HG03108 (cell line): ENCODE measurements at regions not wholly inside any gene's neighbourhood (a gene's known extent, or its start where the extent isn't known, plus 50 kb on each side); places are given as distances from the start of the nearest gene placed in this dataset.

Source experiments
- ATAC-seq: cut with Tn5 transposase; IDR thresholded peaks from one replicate; pipeline ENCODE4 v1.9.1; 2021; ENCODE audit warnings: moderate library complexity; ENCODE audit not compliant: unreplicated experiment

DNA sequence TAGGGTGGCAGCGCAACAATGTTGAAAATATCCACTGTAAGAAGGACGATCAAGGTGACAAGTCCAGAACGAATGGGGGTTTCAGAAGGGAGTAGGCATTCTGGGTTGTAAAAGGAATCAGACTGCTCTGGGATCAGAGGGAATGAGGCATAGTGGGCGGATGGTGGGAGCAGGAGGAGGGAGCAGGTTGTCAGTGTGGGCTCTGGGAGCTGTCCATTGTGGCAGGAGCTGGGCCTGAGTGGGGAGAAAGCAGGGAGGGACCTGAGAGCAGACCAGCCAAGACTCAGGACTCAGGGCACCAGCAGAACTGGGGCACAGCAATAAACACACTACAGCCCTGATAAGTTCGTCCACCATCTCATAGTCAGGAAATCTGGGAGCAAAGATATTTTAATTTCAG, 292.6 kb upstream of the MKI67 start:
- ATAC-seq: no peak

DNA sequence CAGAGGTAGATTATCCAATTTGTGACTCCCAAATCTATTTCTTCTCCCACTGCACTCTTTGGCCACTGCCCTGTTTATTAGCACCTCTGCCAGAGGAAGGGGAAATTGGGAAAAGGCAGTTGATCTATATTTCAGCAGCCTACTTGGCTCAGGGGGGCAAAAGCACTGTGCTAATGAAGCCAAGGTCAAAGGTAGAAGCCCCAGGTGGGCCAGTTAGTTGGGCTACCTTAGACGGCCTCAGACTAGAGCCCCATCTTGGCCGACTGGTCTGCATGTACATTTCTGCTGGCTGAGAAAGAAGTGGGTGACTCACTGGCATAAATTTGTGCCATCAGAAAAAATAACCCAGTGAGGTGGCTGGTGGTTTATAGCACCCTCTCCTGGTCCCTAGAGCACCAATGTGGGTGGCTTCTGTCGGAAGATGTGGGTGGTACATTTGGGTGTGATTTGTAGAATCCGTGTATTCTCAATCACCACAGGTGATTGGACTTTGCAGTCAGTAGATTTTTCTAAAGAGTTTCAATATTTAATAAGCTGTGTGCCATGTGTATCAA, 293.3 kb upstream of the MKI67 start:
- no peak for ATAC-seq

DNA sequence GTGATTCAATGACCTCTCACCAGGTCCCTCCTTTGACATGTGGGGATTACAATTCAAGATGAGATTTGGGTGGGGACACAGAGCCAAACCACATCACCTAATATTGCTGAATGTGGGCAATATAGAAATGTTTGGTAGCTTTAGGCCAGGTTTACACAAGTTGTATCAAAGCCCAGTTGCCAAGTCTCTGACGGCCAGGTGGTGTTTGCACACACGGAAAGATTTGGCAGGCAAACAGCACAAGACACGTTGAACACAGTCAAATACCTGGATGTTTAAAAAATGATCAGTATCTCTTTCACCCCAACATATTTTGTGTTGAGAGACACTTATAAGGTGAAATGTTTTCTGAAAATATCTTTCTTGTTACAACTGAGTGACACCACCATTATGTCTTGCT, 294.4 kb upstream of the MKI67 start:
- ATAC-seq: no peak

DNA sequence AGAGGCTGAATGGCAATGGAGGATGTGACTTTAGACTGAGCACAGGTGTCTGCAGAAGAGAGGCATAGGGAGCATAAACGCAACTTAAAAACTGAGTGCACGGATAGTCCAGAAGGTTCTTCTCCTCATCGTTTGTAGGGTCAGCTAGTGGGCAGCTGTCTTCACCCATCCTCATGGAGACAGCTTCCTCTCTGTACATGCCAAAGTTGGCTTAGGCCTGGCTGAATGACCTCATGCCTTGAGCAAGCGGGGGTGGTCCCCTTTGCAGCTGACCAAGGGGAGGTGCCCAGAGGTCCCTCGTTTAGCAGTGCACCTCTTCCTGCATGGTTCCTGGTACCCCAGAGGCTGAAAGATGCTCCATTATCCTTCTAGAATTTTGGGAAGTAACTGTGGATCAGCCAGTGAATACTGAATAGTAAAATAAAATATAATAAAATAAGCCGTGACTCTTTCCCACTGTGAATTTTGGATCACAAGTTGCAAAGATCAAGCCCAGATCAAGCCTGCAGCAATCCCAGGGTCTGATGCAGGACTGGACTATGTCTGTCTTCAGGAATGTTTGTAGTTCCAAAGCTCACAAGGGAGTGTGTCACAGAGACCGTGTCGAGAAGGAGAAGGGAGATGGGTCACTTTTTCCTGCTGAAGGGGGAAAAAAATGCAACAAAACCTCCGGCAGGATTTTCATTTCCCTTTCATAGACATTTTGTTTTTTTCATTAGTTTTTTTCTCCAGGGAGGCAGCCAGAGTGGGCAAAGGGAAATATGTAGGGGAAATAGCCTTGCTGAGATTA, 295.3 kb upstream of the MKI67 start:
- no peak for ATAC-seq

DNA sequence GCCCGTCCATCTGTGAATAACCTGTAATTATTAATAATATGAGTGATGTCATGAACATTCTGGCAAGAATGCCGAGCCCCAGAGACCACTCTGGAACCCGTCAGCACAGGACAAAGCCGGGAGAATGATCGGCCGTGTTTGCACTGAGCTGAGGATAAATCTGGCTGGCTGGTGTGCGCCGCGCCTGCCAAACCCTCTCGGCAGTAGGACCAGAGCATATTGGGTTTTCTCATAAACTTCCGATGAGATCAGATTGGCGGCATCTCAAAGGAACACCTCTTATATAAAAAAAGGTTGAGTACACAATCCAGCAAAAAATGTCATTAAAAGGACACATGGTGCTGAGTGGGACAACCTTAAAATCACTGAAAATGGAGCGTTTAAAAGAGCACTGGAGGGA, 296.0 kb upstream of the MKI67 start:
- no peak for ATAC-seq

DNA sequence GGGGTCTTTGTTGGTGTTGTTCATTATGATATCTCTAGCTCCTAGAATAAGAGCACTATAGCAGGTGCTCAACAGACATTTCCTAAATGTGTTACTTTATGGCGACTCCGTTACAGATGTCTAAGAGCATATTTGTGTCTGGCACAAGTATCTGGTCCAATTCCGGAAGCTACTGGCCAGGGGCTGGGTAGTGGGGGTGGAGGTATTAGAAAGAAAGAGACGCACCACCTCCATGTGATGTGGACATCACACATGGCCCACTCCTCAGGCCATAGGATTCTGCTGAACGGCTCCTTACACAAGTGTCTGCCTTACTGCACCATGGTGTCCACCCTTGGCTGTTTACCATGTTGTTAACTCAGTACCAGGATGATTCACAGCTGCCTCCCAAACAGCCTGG, 296.8 kb upstream of the MKI67 start:
- ATAC-seq: no peak

DNA sequence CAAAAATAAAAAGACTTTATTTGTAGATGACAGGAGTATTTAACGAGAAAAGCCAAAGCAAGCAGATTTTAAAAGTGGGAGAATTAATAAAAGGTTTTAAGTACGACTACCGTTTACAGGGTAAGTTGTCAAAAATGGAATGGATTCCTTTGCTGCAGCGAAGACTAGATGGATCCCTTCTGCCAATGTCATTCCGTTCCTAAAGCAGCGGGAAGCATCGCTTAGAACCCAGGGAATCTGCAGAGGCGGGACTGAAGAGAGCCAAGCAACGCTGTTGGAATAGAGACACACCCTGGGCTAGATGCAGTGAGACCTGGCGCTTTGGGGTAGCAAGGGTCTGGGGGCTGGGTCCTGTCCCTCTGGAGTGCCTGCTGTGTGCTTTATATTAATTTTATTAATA, 303.1 kb upstream of the MKI67 start:
- no peak for ATAC-seq

DNA sequence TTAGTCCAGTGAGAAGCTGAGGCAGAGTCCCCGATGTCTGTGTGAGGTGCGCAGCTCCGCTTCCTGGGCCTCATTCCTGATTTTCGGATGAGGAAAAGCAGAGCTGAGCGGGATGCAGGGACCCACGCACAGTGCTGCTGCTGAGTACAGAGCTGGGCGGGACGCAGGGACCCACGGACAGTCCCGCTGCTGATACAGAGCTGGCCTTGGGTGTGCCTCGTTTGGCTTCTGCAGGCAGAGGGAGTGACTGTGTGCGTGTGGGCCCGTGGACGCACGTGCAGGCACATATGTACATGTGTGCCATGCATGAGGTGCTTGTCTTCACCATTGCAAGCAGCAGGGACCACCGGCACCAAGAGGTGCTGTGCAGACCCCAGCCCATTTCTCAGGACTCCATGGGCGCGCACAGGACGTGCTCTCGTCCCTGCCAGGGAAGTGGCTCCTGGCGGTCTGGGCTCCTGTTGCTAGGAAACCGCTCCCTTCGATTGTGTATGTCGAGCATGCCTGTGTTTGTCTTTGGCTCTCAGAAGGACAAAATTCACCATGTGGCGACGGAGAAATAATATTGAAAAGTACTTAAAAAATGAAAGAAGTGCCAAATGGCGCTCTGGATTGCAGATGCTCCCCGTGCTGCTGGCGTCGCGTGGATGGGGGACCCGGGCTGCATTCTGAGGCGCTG, 303.8 kb upstream of the MKI67 start:
- no peak for ATAC-seq

DNA sequence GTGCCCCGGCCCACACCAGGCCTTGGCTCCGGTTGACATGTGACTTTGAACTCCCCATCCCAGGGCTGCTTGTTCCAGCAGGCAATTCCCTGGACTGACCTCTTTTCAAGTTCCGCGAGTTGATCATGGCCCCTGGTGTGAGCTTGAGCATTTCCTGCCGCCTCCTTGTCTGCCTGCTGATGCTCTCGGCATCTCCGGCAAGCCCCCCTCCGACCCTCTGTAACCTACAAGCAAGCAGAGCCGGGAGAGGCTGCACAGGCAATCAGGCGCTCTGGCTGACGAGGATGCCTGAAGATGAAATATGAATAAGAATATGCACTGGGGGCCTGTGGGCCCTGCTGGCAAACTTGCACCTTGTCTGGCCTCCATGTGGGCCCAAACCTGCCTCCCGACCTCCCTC, 304.9 kb upstream of the MKI67 start:
- no peak for ATAC-seq

DNA sequence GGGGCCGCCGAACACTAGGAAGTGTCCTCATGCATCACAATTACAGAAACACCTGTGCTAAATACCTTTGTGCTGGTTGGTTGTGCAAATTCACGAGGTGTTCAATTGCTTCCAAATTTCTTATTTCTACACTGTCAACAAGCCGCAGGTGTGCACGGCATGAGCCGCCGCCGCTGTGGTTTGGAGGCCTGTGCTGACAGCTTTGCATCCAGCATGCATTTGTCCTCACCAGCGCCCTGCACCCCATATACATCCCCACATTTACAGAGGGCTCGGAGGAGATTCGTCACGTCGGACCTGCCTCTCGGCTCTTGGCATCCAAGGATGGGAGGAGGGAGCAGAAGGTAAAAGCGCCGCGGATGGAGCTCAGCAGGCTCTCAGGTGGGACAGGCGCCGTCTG, 305.3 kb upstream of the MKI67 start:
- ATAC-seq: no peak

DNA sequence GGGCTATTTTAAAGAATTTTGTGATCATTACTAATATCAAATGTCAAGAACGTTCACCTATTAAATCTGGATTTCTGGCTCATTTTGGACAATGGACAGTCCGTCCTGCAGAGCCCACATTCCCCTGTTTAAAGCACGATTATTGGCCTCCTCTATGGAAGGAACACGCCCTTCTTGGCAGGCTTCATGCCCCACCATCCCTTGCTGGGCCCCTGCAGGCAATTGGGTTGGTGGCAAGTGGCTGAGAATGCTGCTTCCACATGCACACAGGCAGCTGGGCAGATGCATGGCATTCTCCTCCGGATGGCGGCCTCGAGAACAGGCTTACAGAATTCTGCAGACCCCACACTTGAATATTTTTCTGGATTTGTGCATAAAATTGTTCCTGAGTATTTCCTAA, 305.8 kb upstream of the MKI67 start:
- no peak for ATAC-seq

DNA sequence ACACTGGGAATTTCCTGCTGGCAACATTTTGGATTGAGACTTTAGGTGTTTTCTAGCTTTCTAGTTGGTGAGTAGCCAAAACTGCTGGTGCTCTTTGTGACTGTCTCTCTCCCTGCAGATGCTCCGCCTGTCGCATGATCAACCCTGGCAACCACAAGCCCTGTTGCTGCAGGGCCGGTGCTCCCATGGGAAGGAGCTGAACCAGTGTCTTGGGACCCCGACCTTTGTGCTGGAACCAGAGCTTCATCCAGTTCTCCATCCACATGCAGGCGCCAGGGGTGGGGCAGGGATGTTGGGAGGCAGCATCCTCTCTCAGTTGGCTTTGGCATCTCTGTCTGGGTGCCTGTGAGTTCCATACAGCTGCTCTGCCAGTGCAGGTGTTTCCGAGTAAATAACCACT, 306.2 kb upstream of the MKI67 start:
- ATAC-seq: no peak

DNA sequence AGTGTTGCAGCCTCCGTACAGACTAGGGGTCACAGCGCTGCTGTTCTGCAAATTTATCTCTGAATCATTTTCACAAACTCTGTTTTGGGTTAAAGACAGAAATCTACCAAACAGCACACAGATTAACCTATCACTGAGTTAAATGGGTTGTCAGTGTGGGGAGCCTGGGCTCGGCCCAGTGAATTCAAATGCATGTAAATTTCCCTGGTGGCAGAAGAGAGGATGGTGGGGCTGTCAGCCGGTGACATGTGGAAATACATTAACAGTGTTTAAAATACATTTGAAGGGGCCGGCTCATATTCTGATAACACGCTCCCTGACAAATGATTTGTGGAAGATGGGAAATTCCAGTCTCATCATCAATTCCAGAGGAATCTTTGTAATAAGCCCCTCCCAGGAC, 309.6 kb upstream of the MKI67 start:
- ATAC-seq: no peak

DNA sequence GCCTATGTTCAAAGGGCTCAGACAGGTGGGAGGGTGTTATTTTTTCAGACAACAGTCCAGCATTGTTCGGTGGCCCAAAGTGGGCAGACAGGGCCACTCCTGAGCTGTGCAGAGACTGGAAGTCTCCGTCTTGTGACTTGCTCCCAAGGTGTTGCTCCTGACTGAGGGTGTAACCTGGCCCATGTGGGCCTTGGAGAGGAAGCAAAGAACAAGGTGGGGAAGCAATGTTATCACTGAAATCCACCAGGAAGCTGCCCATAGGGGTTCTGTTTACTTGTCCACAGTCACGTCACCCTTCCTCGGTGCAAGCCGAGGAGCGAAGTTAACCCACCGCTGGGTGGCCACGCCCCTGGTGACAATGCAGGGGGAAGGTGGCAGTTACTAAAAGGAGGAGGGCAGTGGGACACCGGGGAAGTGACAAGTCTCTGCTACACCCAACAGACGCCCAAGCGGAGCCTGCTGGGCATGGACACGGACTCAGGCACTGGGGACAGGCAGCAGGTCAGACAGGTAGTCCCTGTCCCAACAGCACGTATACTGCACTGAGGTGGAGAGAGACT, 311.6 kb upstream of the MKI67 start:
- ATAC-seq: no peak

DNA sequence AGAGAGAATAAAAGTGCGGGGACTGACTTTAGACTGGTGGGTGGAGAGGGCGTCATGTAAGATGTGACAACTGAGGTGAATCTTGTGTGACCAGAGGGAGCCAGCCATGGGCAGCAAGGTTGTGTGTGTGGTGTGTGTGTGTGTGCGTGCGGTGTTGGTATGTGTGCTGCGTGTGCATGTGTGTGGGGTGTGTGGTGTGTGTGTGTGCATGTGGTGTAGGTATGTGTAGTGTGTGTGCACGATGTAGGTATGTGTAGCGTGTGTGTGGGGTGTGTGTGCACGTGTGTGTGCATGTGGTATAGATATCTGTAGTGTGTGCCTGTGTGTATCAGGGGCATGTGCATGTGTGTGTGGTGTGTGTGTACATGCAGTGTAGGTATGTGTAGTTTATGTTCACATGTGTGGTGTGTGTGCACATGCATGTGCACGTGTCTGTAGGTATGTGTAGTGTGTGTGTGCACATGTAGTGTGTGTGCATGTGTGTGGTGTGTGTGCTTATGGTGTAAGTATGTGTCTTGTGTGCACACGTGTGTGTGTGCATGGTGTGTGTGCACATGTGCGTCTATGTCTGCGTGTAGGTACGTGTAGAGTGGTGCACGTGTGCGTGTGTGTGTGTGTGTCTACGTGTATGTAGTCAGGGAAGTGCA, 312.3 kb upstream of the MKI67 start:
- no peak for ATAC-seq

DNA sequence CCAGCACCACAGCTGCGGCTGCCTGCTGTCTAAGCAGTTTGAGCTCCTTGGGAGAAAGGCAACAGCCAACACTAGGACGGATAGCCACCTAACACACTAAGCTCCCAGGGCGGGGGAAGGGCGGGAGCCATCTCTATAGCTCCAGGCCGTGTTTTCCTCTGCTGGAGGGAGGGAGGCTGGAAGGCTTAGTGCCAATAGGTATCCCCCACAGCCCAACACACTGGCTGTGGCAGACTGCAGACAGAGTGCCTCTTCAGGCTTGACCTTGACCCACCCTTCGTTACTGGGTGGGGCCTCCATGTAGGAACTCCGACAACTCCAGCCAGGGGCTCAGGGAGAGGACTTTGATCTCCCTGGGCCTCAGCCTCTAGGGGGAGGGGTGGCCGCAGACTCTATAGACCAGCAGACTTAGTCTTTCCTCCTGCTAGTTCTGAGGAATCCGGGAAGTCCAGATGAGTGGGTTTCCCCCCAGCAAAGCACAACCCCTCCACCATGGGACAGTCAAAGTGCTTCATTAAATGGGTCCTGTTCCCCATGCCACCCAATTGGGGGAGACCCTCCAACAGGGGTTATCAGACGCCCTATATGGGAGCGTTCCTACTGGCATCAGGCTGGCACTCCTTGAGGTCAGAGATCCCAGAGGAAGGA, 314.4 kb upstream of the MKI67 start:
- no peak for ATAC-seq

DNA sequence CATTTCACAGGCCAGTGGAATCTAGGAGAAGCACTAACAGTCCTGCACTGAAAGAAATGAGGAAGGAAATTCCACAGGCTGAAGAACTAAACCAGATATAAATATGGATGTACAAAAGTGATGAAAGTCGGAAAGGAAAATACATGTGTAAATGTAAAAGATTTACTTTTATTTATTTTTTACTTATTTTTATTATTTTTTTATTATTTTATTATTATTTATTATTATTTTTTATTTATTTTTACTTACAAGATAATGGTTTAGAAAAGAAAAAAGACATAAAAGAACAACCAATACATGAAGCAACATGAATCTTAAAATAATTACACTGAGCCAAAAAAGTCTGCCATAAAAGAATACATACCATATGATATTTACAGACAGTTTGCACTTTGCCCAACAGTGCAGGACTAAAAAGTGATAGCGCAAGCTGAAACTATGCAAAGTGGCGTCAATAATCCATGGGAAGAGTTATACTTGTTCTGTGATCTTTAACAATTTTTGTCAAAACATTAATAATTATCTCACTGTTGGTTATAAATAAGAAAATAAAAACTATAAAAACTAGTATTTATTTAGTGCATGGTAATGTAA, 317.8 kb upstream of the MKI67 start:
- no peak for ATAC-seq

DNA sequence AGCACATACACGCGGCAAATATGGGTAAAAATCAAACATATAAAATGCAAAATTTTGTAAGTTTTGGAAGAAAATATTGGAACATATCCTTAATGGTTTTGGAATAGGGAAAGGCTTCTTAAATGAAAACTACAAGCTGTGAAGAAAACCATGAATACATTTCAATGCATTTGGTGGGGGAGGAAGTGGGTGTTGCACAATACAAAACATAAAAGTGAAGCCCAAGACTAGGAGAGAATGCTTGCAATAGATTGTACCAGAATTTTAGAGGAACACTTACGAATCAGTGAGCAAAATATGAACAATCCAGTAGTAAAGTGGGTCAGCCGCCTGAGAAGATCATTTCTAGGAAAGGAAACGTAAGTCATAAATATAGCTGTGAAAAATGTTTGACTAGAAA, 322.6 kb upstream of the MKI67 start:
- no peak for ATAC-seq

DNA sequence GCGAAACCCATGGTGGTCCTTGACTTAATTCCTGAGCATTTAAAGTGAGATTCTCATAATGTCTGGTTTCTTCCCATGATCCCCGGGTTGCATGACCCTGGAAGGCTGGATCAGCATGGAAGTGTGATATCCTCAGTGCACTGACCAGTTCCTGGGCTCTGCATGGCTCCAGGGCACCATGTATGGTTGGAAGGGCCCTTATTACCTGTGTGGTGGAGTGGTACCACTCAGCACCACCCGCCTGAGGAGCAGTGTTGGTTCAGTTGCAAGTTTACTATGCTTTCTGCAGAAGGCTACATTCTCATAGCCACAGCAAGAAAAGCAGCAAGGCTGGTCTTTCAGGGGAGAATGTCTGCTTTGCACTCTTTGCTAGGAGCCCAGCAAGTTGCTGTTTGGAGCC, 325.7 kb upstream of the MKI67 start:
- ATAC-seq: no peak

DNA sequence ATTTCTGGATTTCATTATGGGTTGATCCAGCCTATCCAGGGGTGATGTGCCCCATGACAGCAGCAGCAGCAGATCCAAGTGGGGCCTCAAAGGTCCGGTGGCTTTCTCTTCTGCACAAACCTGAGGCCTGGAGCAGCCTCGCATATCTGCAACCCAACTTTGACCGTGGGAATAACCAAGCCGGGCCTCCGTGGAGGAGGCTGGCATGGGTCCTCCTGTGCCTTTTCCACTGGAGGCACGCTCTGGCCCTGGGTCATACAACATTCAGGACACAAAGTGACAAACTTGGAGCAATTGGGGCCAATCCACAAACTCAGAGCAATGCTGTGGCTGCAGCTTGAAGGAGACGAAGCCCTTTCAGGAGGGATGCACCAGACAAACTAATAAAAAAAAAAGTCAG, 330.0 kb upstream of the MKI67 start:
- no peak for ATAC-seq

DNA sequence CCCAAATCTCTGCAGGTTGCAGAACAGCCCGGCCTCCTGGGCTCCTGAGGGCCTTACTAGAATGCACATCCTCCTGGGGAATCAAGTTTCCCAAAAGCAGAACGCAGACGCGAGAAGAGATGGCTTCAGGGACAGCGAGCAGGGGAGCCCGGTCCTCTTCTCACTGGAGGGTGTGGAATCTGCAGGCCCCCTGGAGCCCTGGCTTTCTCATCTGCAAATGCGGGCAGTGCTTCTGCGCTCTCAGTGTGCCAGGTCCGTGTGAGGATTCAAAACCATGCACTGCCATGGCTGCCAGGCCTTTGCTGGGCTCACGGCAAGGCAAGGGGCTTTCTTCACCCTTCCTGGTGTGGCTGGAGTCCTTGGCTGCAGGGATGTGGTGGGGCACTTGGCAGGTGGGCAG, 330.9 kb upstream of the MKI67 start:
- ATAC-seq: no peak
